ENCODE measurements at regions not wholly inside any gene's neighbourhood (a gene's known extent, or its start where the extent isn't known, plus 50 kb on each side); places are given as distances from the start of the nearest gene placed in this dataset.

- Histone ChIP-seq H3K36me3 (no peaks in the 10 kb centered on the region), H3K27ac (no peak overlapping the region), H3K4me3 (no peak overlapping the region), H3K4me1 (peaks cover 0 to 5% of the 10 kb centered on the region in 2 donors), H3K9me3 (no peaks in the 10 kb centered on the region), H3K27me3 (no peaks in the 10 kb centered on the region)
- in situ Hi-C loops (cut with MboI; ENCODE audit: low sequenced_read_pairs in 4 of 4) (no loop called here), intact Hi-C loops (cut with DNase I; ENCODE audit: low total_unique reads) (no loop called here)
- TF ChIP-seq CTCF (IDR thresholded peaks at IDR 0.05 in 4 of 5, conservative IDR thresholded peaks at IDR 0.05 in 1 of 5) (no peak), POLR2A (IDR thresholded peaks at IDR 0.05) (no peak)
- DNase-seq = no peak
- no peak for ATAC-seq
Measured at GRCh38 chr6:137779982-137780381, 87.1 kb upstream of the TNFAIP3 start.

DNA sequence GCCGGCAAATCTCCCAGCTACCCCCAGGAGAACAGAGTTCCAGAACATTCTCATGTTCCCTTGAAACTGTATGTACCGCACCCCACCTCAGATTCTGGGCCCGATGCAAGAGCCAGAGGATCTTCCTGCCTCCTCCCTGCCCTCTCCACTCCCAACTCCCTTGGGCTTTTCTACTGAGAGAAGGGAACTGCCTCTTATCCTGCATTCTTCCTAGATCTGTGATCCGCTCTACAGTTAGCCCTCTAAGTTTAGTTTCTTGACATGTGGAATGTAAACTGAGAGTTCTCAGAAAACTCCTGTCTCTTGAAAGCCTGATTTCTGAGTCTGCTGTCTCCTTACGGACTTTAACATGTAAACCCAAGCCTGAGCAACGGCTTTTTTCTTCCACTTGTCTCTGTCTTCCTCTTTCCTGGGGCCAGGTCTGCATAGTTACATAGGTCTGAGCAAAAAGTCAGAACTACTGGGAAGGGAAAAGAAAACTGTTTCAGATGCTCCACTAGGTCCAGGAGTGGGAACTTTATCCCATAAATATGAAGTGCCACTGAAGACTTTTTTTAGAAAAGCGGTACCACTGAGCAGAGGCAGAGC is 86.5 kb upstream of the TNFAIP3 start:
- TF ChIP-seq CTCF (IDR thresholded peaks at IDR 0.05 in 4 of 5, conservative IDR thresholded peaks at IDR 0.05 in 1 of 5) = no peak
- TF ChIP-seq POLR2A (IDR thresholded peaks at IDR 0.05) = no peak
- Histone ChIP-seq H3K36me3 (no peaks in the 10 kb centered on the region), H3K4me1 (peaks cover 0 to 5% of the 10 kb centered on the region in 2 donors), H3K9me3 (no peaks in the 10 kb centered on the region), H3K27me3 (no peaks in the 10 kb centered on the region), H3K27ac (no peak overlapping the region), H3K4me3 (no peak overlapping the region)
- intact Hi-C loops (cut with DNase I; ENCODE audit: low total_unique reads) (no loop called here), in situ Hi-C loops (cut with MboI; ENCODE audit: low sequenced_read_pairs in 4 of 4) (no loop called here)
- DNase-seq (no peak), ATAC-seq (no peak)

DNA sequence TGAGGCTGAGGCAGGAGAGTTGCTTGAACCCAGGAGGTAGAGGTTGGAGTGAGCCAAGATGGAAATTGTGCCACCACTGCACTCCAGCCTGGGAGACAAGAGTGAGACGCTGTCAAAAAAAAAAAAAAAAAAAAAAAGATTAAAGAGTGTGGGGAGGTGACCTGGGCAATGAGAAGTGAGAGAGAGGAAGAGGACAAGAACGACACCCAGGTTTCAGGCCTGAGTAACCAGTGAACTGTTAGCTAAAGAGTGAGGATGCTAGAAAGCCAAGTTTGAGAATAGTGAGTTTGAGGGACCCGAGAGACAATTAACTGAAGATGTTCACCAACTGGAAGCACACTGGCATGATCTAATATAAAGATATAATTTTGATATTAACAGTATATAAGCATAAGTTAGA is 85.4 kb upstream of the TNFAIP3 start:
- Histone ChIP-seq H3K27me3 (no peaks in the 10 kb centered on the region), H3K27ac (no peak overlapping the region), H3K4me1 (peaks cover 0 to 3% of the 10 kb centered on the region in 2 donors), H3K4me3 (no peak overlapping the region), H3K36me3 (no peaks in the 10 kb centered on the region), H3K9me3 (no peaks in the 10 kb centered on the region)
- TF ChIP-seq POLR2A (IDR thresholded peaks at IDR 0.05) (no peak), CTCF (IDR thresholded peaks at IDR 0.05 in 4 of 5, conservative IDR thresholded peaks at IDR 0.05 in 1 of 5) (no peak)
- intact Hi-C loops (cut with DNase I; ENCODE audit: low total_unique reads) = no loop called here
- DNase-seq (no peak), ATAC-seq (no peak)
- in situ Hi-C loops (cut with MboI; ENCODE audit: low sequenced_read_pairs in 4 of 4) = no loop called here

DNA sequence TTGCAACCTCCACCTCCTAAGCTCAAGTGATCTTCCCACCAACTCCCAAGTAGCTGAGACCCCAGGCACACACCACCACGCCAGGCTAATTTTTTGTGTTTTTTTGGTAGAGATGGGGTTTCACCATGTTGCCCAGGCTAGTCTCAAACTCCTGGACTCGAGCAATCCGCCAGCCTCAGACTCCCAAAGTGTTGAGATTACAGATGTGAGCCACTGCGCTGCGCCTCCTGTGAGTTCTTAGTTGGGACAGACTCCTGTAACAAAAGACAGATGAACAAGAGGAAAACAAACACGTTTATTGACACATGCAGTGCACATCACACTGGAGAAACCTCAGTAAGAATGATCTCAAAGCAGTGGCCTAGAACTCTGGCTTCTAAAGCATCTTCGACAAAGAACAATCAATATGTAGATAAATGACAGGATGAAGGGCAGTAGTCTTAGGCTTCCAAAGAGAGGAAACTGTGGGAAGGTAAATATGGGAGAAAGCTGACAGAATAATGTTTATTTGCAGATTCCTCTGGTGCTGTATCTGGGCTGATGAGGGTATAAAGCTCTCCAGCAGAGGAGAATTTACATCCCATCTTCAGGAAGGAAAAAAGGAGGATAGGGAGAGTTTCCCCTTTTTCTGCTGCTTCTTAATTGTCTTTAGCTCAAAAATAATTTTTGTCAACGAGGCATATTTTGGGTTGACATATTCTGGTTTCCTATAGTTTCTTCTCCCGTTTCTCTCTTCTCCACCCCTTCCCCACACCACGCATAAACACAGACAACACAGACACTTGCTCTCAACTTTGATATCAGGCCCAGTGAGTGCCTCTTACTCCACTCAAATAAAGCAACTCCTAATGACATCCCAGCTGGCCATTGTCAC is 84.7 kb upstream of the TNFAIP3 start:
- DNase-seq = no peak
- H3K4me3 ChIP-seq = no peak overlapping the region
- intact Hi-C loops (cut with DNase I; ENCODE audit: low total_unique reads) = no loop called here
- no peaks in the 10 kb centered on the region for H3K36me3 ChIP-seq
- H3K9me3 ChIP-seq = no peaks in the 10 kb centered on the region
- in situ Hi-C loops (cut with MboI; ENCODE audit: low sequenced_read_pairs in 4 of 4) = no loop called here
- no peaks in the 10 kb centered on the region for H3K4me1 ChIP-seq
- no peaks in the 10 kb centered on the region for H3K27me3 ChIP-seq
- ATAC-seq = no peak
- H3K27ac ChIP-seq = no peak overlapping the region
- TF ChIP-seq CTCF (IDR thresholded peaks at IDR 0.05 in 4 of 5, conservative IDR thresholded peaks at IDR 0.05 in 1 of 5) (no peak), POLR2A (IDR thresholded peaks at IDR 0.05) (no peak)
